NB4 (cell line): ENCODE measurements at regions not wholly inside any gene's neighbourhood (a gene's known extent, or its start where the extent isn't known, plus 50 kb on each side); places are given as distances from the start of the nearest gene placed in this dataset.

ENCODE experiments used
- DNase-seq: peaks from one replicate; pipeline ENCODE4 v3.0.0; 2010; ENCODE audit warnings: low read depth
- H3K4me3 ChIP-seq: one replicate; pipeline ENCODE4 v1.5.1; 2011; ENCODE audit warnings: mild to moderate bottlenecking, low read depth, low read length, moderate library complexity
- CTCF ChIP-seq: IDR thresholded peaks from one replicate; pipeline ENCODE4 v1.5.1; 2012; ENCODE audit warnings: low read depth, low read length
- MAX ChIP-seq: IDR thresholded peaks from 2 replicates; pipeline ENCODE4 v1.6.1; 2011; ENCODE audit warnings: low read depth, low read length
- MYC ChIP-seq: IDR thresholded peaks from 2 replicates; pipeline ENCODE4 v1.6.1; 2011; ENCODE audit warnings: low read depth, low read length
- POLR2A ChIP-seq: IDR thresholded peaks from 2 replicates; pipeline ENCODE4 v1.6.1; 2011; ENCODE audit warnings: mild to moderate bottlenecking; ENCODE audit not compliant: insufficient read length; ENCODE audit errors: extremely low read depth

- peak; percentile 59 for DNase-seq
- TF ChIP-seq CTCF: no peak
- no peak overlapping the region for H3K4me3 ChIP-seq
Measured at GRCh38 chr16:59259950-59260319, 525.8 kb upstream of the GOT2 start.

- peak overlapping the region; percentile 35 for H3K4me3 ChIP-seq
- TF ChIP-seq MAX (0 out of 2 replicates have a peak, but pooled peaks have one; percentile 4), MYC (no peak), POLR2A (no peak), CTCF (no peak)
- peak; percentile 68 for DNase-seq
Measured at GRCh38 chr16:59259074-59259949, 525.2 kb upstream of the GOT2 start.

GRCh38 chr16:59252317-59252716 is 518.2 kb upstream of the GOT2 start:
- no peak for DNase-seq
- H3K4me3 ChIP-seq: no peak overlapping the region
- TF ChIP-seq CTCF (no peak), MAX (no peak), POLR2A (no peak), MYC (no peak)

GRCh38 chr16:59249011-59249410 is 514.9 kb upstream of the GOT2 start:
- no peak for TF ChIP-seq MYC
- DNase-seq: no peak
- no peak overlapping the region for H3K4me3 ChIP-seq

- TF ChIP-seq POLR2A (no peak), MYC (no peak), CTCF (no peak), MAX (no peak)
- no peak for DNase-seq
Measured at GRCh38 chr16:59242556-59242955, 508.4 kb upstream of the GOT2 start.

GRCh38 chr16:59238246-59238645 is 504.1 kb upstream of the GOT2 start:
- DNase-seq: no peak
- H3K4me3 ChIP-seq: no peak overlapping the region
- TF ChIP-seq POLR2A (no peak), MYC (no peak), MAX (no peak), CTCF (no peak)

More at GRCh38 chr16:59242556-59242955, 508.4 kb upstream of the GOT2 start:
- no peak overlapping the region for H3K4me3 ChIP-seq
